ENCODE measurements at regions not wholly inside any gene's neighbourhood (a gene's known extent, or its start where the extent isn't known, plus 50 kb on each side); places are given as distances from the start of the nearest gene placed in this dataset.
A peak's percentile ranks its signal among the peaks of the same experiment; 100 is the strongest.
"Not testable (repeated sequence)": the region's sequence is repeated elsewhere in the genome, so short reads cannot be mapped to it uniquely, and the experiment has no call there.

DNA sequence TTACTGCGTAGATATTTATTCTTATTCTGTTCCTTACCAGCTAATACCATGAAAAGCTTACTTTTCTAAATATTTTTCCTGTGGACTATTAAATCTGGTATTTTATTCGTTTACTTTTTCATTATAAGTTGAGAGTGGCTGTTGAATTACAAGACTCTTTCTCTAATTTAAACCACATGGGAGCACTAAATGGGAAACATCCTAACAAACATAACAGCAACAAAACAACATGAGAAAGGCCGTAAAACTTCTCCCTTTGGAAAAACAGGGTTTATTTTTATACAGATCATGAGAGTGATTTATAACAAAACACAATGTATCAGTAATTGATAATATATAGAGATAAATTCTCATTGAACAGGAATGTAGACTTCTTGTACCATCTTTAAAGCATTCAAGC is 1592.1 kb downstream of the EFNB2 start:
- no peaks in the 10 kb centered on the region for H3K4me1 ChIP-seq (ENCODE audit: insufficient read depth, low read length)
- H4K20me1 ChIP-seq (ENCODE audit: low read length) = no peaks in the 10 kb centered on the region
- ATAC-seq (no peak), DNase-seq (no peak)
- no peaks in the 10 kb centered on the region for H3F3A ChIP-seq (ENCODE audit: low read length, unreplicated experiment)
- no peaks in the 10 kb centered on the region for H3K79me2 ChIP-seq (ENCODE audit: low read length)
- no peaks in the 10 kb centered on the region for H3K36me3 ChIP-seq (ENCODE audit: low read depth, low read length)
- POLR2A ChIA-PET (ENCODE audit: unreplicated experiment) = no interaction called here
- H2AFZ ChIP-seq (ENCODE audit: low read length) = no peak overlapping the region
- no peaks in the 10 kb centered on the region for H3K9me2 ChIP-seq (replicated peaks; ENCODE audit: low read length)
- TF ChIP-seq EZH2phosphoT487 (IDR thresholded peaks at IDR 0.05; ENCODE audit: borderline replicate concordance, low read length) (no peak), EZH2 (IDR thresholded peaks at IDR 0.05; ENCODE audit: low read length, unreplicated experiment) (no peak)
- TF ChIP-seq, protein P1, sequence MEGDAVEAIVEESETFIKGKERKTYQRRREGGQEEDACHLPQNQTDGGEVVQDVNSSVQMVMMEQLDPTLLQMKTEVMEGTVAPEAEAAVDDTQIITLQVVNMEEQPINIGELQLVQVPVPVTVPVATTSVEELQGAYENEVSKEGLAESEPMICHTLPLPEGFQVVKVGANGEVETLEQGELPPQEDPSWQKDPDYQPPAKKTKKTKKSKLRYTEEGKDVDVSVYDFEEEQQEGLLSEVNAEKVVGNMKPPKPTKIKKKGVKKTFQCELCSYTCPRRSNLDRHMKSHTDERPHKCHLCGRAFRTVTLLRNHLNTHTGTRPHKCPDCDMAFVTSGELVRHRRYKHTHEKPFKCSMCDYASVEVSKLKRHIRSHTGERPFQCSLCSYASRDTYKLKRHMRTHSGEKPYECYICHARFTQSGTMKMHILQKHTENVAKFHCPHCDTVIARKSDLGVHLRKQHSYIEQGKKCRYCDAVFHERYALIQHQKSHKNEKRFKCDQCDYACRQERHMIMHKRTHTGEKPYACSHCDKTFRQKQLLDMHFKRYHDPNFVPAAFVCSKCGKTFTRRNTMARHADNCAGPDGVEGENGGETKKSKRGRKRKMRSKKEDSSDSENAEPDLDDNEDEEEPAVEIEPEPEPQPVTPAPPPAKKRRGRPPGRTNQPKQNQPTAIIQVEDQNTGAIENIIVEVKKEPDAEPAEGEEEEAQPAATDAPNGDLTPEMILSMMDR (conservative IDR thresholded peaks at IDR 0.05; ENCODE audit: low read depth, low read length) = no peak
- no peaks in the 10 kb centered on the region for H3K9me3 ChIP-seq (ENCODE audit: low read length)
- BruUV-seq (replicated peaks) = no TSS peak
- CTCF ChIA-PET = no interaction called here
- H3K9ac ChIP-seq (ENCODE audit: low read length) = no peak overlapping the region
- no peak overlapping the region for H3K4me3 ChIP-seq (ENCODE audit: low read length)
- H3K27me3 ChIP-seq (ENCODE audit: low read length) = no peaks in the 10 kb centered on the region
- no peak overlapping the region for H3K27ac ChIP-seq (ENCODE audit: low read length)
- H3K4me2 ChIP-seq (ENCODE audit: low read length) = no peak overlapping the region
- intact Hi-C loops (cut with micrococcal nuclease) = no loop called here

DNA sequence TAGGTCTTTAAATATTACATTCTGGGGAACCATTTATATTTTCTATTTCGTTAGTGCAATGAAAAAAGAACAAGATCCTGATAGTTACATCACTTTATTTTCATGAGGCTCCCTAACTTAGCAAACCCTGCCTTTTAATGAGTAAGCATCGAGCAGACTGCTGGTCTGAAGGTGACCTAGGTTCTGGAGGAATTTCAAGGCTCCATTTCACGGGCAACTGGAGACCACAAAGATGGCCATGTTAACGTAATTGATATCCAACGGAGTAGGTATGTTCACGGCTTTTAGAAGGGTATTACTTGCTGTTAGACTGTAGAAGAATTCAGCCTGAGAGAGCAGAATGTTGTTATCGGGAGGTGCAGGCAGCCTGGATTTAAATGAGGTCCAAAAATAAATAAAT is 1597.6 kb downstream of the EFNB2 start:
- BruUV-seq (replicated peaks) = no TSS peak
- DNase-seq = no peak
- no peaks in the 10 kb centered on the region for H3K4me1 ChIP-seq (ENCODE audit: insufficient read depth, low read length)
- ATAC-seq = no peak
- no peak overlapping the region for H3K27ac ChIP-seq (ENCODE audit: low read length)
- H3K4me2 ChIP-seq (ENCODE audit: low read length) = no peak overlapping the region
- no peaks in the 10 kb centered on the region for H3K9me3 ChIP-seq (ENCODE audit: low read length)
- H4K20me1 ChIP-seq (ENCODE audit: low read length) = no peaks in the 10 kb centered on the region
- TF ChIP-seq EZH2 (IDR thresholded peaks at IDR 0.05; ENCODE audit: low read length, unreplicated experiment) = no peak
- TF ChIP-seq, protein P1 (conservative IDR thresholded peaks at IDR 0.05; ENCODE audit: low read depth, low read length) = no peak
- TF ChIP-seq EZH2phosphoT487 (IDR thresholded peaks at IDR 0.05; ENCODE audit: borderline replicate concordance, low read length) = no peak
- no peaks in the 10 kb centered on the region for H3K9me2 ChIP-seq (replicated peaks; ENCODE audit: low read length)
- intact Hi-C loops (cut with micrococcal nuclease) = no loop called here
- ChIA-PET CTCF (no interaction called here), POLR2A (ENCODE audit: unreplicated experiment) (no interaction called here)
- H2AFZ ChIP-seq (ENCODE audit: low read length) = 0 out of 2 replicates have a peak overlapping the region, but pooled peaks have one; percentile 13
- no peaks in the 10 kb centered on the region for H3K27me3 ChIP-seq (ENCODE audit: low read length)
- H3F3A ChIP-seq (ENCODE audit: low read length, unreplicated experiment) = no peaks in the 10 kb centered on the region
- no peak overlapping the region for H3K9ac ChIP-seq (ENCODE audit: low read length)
- no peaks in the 10 kb centered on the region for H3K36me3 ChIP-seq (ENCODE audit: low read depth, low read length)
- H3K4me3 ChIP-seq (ENCODE audit: low read length) = no peak overlapping the region
- no peaks in the 10 kb centered on the region for H3K79me2 ChIP-seq (ENCODE audit: low read length)

DNA sequence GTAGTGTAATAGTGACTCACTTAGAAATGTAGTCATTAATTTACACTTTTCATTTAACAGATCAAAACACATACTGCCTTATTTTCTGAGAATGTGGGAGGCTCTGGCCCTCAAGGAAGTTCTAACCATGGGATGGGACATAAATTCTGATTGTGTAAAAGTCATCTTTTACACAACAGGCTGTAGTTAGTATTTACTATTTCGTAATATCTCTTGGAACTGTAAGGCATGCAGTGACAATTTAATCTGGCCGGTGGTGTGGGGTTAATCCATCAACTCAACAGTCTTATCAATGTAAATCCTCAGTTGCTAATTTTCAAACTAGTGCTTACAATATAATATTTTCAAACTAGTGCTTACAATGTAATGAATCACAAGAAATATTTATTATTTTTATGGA is 1599.2 kb downstream of the EFNB2 start:
- H3K79me2 ChIP-seq (ENCODE audit: low read length) = no peaks in the 10 kb centered on the region
- BruUV-seq (replicated peaks) = no TSS peak
- no peak for DNase-seq

DNA sequence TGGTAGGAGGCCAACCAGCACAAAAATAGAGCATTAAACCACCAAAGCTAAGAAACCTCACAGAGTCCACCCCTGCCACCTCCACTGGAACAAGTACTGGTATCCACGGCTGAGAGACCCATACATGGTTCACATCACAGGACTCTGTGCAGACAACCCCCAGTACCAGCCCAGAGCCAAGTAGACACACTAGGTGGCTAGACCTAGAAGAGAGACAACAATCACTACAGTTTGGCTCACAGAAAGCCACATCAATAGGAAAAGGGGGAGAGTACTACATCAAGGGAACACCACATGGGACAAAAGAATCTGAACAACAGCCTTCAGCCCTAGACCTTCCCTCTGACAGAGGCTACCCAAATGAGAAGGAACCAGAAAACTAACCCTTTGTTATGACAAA is 1614.9 kb downstream of the EFNB2 start:
- H3K27me3 ChIP-seq (ENCODE audit: low read length); H2AFZ ChIP-seq (ENCODE audit: low read length); H3K4me1 ChIP-seq (ENCODE audit: insufficient read depth, low read length); POLR2A ChIA-PET (ENCODE audit: unreplicated experiment); H3K4me3 ChIP-seq (ENCODE audit: low read length); H4K20me1 ChIP-seq (ENCODE audit: low read length); intact Hi-C loops (cut with micrococcal nuclease); CTCF ChIA-PET; BruUV-seq (replicated peaks); H3F3A ChIP-seq (ENCODE audit: low read length, unreplicated experiment); DNase-seq; ATAC-seq; H3K27ac ChIP-seq (ENCODE audit: low read length); H3K4me2 ChIP-seq (ENCODE audit: low read length); H3K9ac ChIP-seq (ENCODE audit: low read length); H3K36me3 ChIP-seq (ENCODE audit: low read depth, low read length); H3K9me3 ChIP-seq (ENCODE audit: low read length); H3K9me2 ChIP-seq (replicated peaks; ENCODE audit: low read length); H3K79me2 ChIP-seq (ENCODE audit: low read length): not testable (repeated sequence)

More for the DNA sequence above, 1599.2 kb downstream of the EFNB2 start:
- Histone ChIP-seq H2AFZ (ENCODE audit: low read length) (no peak overlapping the region), H3K36me3 (ENCODE audit: low read depth, low read length) (no peaks in the 10 kb centered on the region), H4K20me1 (ENCODE audit: low read length) (no peaks in the 10 kb centered on the region), H3F3A (ENCODE audit: low read length, unreplicated experiment) (no peaks in the 10 kb centered on the region), H3K27ac (ENCODE audit: low read length) (no peak overlapping the region), H3K4me1 (ENCODE audit: insufficient read depth, low read length) (no peaks in the 10 kb centered on the region), H3K9me2 (replicated peaks; ENCODE audit: low read length) (no peaks in the 10 kb centered on the region), H3K27me3 (ENCODE audit: low read length) (no peaks in the 10 kb centered on the region), H3K4me3 (ENCODE audit: low read length) (no peak overlapping the region), H3K9me3 (ENCODE audit: low read length) (no peaks in the 10 kb centered on the region), H3K9ac (ENCODE audit: low read length) (no peak overlapping the region), H3K4me2 (ENCODE audit: low read length) (no peak overlapping the region)
- intact Hi-C loops (cut with micrococcal nuclease) = no loop called here
- no peak for ATAC-seq
- POLR2A ChIA-PET (ENCODE audit: unreplicated experiment) = no interaction called here
- CTCF ChIA-PET = no interaction called here
- TF ChIP-seq EZH2phosphoT487 (IDR thresholded peaks at IDR 0.05; ENCODE audit: borderline replicate concordance, low read length) (no peak), EZH2 (IDR thresholded peaks at IDR 0.05; ENCODE audit: low read length, unreplicated experiment) (no peak)
- TF ChIP-seq, protein P1 (conservative IDR thresholded peaks at IDR 0.05; ENCODE audit: low read depth, low read length) = no peak
